AG10803 (cell line): ENCODE measurements at regions not wholly inside any gene's neighbourhood (a gene's known extent, or its start where the extent isn't known, plus 50 kb on each side); places are given as distances from the start of the nearest gene placed in this dataset.

ENCODE experiments used
- DNase-seq: peaks from one replicate; pipeline ENCODE4 v3.0.0; 2010; ENCODE audit warnings: low read depth
- H3K4me3 ChIP-seq: 2 replicates; pipeline ENCODE4 v1.5.1; 2011; ENCODE audit warnings: mild to moderate bottlenecking, low read length, control low read depth
- TF ChIP-seq, protein P1 (sequence below): conservative IDR thresholded peaks from 2 replicates; pipeline ENCODE4 v1.5.1; 2011; ENCODE audit warnings: mild to moderate bottlenecking, low read length, control low read depth, inconsistent platforms

DNA sequence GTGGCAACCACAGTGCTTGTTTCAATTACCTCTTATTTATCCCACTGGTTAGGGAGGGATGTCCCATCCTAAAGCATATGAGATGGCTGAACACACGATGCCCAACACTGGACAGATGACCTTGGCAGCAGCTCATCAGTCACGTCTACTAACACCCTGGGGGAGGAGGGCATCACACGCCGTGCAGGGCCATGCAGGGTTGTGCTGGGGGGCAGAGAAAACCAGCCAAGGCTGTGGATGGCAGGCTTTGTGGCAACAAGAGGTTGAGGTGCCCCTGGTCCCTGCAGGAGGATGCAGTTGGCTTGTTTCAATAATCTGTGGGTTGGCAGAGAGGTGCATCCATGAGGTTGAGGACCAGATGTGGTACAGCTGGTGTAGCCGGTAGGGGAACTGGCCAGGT lies 293.7 kb upstream of the SULF2 start:
- no peak for DNase-seq
- no peak overlapping the region for H3K4me3 ChIP-seq
- TF ChIP-seq, protein P1, sequence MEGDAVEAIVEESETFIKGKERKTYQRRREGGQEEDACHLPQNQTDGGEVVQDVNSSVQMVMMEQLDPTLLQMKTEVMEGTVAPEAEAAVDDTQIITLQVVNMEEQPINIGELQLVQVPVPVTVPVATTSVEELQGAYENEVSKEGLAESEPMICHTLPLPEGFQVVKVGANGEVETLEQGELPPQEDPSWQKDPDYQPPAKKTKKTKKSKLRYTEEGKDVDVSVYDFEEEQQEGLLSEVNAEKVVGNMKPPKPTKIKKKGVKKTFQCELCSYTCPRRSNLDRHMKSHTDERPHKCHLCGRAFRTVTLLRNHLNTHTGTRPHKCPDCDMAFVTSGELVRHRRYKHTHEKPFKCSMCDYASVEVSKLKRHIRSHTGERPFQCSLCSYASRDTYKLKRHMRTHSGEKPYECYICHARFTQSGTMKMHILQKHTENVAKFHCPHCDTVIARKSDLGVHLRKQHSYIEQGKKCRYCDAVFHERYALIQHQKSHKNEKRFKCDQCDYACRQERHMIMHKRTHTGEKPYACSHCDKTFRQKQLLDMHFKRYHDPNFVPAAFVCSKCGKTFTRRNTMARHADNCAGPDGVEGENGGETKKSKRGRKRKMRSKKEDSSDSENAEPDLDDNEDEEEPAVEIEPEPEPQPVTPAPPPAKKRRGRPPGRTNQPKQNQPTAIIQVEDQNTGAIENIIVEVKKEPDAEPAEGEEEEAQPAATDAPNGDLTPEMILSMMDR = no peak

DNA sequence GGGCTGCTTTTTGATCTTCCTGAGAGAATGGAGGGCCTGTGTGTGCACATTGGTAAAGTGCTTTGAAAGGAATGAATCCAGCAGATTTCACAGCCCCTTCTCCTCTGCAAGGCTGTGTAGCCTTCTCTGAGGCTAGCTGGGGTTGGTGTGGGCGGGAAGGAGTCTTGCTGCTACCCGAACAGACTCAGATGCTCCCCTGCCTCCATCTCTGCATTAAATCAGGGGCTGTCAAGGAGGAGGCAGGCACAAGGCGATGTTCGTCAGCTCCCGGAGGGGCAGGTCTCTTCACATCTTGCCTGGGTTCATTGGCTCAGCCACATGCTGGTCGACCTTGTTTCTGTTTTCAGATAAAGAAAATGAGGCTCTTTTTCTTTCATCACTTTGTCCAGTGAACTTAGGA lies 291.5 kb upstream of the SULF2 start:
- TF ChIP-seq, protein P1 = no peak
- no peak overlapping the region for H3K4me3 ChIP-seq
- DNase-seq = no peak

DNA sequence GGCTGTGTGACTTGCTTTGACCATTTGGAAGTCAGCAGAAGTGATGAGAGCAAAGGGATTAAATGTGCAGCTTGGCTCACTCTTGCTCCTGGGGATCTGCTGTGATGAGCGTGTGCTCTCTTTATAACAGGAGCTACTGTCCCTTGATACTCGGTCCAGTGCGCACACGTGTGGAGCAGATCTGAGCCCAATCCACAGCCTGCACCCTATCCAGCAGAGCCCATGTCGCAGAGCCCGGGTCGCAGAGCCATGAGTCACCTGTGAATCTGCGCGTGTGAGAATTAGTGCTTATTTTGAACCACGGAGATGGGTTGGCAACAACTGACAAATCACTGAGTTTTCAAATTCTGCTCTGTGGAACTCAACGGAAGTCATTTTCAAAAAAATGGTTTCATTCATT lies 291.0 kb upstream of the SULF2 start:
- TF ChIP-seq, protein P1 = no peak
- no peak for DNase-seq
- H3K4me3 ChIP-seq = no peak overlapping the region

DNA sequence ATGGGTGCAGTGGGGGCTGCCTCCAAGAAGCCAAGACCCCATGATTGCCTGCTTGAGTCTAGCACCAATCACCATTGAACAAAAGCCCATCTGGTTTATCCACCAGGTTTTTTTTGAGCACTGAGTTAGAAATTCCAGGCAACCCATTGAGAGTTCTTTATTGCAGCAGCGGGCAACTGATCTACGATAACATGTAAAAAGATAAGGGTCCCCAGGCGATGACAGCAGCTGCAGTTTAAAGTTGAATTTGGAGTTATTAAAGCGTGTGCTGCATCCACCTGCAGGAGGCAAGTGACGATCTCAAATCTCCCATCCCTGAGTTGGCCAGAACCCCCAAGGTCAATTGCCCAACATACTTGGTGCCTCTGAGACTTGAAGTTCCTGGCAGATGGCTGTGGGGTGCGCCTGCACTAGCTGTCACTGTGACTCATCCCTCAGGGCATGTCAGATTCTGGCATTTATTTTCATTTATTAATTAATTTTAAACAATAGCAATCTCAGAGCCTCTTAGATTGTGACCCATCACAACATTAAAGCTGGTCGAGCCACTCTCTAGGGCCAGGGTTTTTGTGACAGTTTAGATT lies 290.4 kb upstream of the SULF2 start:
- peak; percentile 11 for DNase-seq
- TF ChIP-seq, protein P1 = no peak
- no peak overlapping the region for H3K4me3 ChIP-seq

DNA sequence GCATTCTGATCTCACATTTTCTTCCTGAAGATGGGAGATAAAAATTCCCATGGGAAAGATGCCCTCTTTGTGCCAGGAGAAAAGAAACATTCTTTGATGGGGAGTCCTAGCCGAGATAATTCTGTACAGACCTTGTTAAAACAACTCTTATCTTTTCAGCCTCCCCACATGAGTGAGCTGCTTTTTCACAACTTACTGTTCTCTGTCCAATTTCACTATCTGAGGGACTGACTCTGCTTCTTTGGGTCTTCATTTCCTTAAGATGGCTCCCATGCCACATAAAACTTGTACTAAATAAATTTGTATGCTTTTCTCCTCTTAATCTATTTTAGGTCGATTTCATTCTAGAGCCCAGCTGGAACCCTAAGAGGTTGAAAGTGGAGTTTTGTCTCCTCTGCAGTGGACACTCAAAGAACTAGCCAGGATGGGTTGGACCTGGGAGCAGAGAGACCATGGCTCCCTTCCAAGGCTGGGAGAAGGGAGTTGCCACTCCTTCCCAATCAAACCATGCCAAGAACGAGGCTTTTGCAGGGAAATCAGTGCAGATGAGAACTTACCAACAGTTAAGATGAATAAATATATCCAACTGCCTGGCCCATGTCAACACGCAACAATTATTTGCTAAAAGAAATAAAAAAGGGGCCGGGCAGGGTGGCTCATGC lies 285.8 kb upstream of the SULF2 start:
- H3K4me3 ChIP-seq = no peak overlapping the region
- TF ChIP-seq, protein P1 = no peak
- no peak for DNase-seq

DNA sequence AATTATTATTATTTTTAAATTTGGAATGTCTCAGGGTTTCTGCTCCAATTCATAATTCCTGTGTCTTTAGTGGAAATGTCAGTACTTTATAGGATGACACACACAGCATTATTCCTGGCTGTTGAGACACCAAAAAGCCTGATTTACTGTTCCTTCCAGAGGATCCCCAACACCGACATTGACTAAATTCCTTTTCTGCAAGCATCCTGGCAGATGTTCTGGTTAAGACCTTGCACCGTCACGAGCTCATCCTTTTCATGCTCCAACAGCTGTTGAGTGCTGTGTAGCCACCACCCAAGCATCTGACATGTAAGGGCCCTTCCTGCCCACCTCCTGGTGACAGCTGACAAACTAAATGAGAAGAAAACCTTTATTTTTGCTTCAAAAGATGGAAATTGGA lies 284.3 kb upstream of the SULF2 start:
- peak; percentile 58 for DNase-seq
- H3K4me3 ChIP-seq = no peak overlapping the region
- TF ChIP-seq, protein P1 = no peak

DNA sequence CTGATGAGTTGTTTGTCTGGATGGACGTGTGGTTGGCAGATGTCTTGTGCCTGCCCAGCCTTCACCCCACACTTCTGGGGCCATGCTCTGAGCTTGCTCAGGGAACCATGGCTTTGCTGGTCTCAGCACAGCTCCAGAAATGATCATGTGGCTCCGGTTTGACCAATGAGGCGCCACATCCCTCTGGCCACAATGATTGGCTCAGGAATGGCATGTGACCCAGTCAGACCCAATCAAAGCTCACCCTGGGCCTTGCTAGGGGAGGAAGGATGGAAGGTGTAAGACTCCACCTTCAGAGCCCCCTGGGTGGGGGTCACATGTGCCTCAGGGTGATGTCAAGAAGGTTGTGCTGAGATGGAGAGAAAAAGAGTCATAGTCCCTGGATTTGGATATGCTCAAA lies 281.6 kb upstream of the SULF2 start:
- no peak for DNase-seq
- H3K4me3 ChIP-seq = no peak overlapping the region
- TF ChIP-seq, protein P1 = no peak
